Endothelial cell of umbilical vein (primary cell): ENCODE measurements at regions not wholly inside any gene's neighbourhood (a gene's known extent, or its start where the extent isn't known, plus 50 kb on each side); places are given as distances from the start of the nearest gene placed in this dataset.

Source experiments
- CTCF ChIP-seq, 2 donors: IDR thresholded peaks; 1 replicate in 1 of 2; 2 replicates in 1 of 2; pipeline ENCODE4 v1.5.1; 2011; ENCODE audit warnings: low read length in 2 of 2, mild to moderate bottlenecking in 2 of 2, moderate library complexity in 2 of 2, control low read depth in 1 of 2, inconsistent platforms in 1 of 2, low read depth in 1 of 2; ENCODE audit not compliant: insufficient read depth in 1 of 2; ENCODE audit errors: extremely low read depth in 1 of 2
- EZH2 ChIP-seq: IDR thresholded peaks from 2 replicates; pipeline ENCODE4 v1.6.1; 2012; ENCODE audit warnings: borderline replicate concordance, low read depth, mild to moderate bottlenecking, moderate library complexity, low read length, inconsistent platforms; ENCODE audit not compliant: severe bottlenecking
- FOS ChIP-seq: IDR thresholded peaks from 2 replicates; pipeline ENCODE4 v1.6.1; 2011; ENCODE audit warnings: mild to moderate bottlenecking, low read length, moderate library complexity, borderline replicate concordance; ENCODE audit not compliant: insufficient read depth
- POLR2A ChIP-seq: IDR thresholded peaks from 2 replicates; pipeline ENCODE4 v1.6.1; 2012; ENCODE audit warnings: low read depth, mild to moderate bottlenecking, control low read depth, low read length
- POLR2AphosphoS5 ChIP-seq: IDR thresholded peaks from 2 replicates; pipeline ENCODE4 v1.6.1; 2012; ENCODE audit warnings: low read depth, mild to moderate bottlenecking, control low read depth, low read length, moderate library complexity; ENCODE audit not compliant: insufficient read depth

GRCh38 chr6:84967965-84968364, 203.6 kb upstream of the TBX18 start:
- TF ChIP-seq EZH2 (no peak), POLR2AphosphoS5 (no peak), FOS (no peak), POLR2A (no peak), CTCF (IDR thresholded peaks at IDR 0.05; ENCODE audit: extremely low read depth in 1 of 2, insufficient read depth in 1 of 2, low read depth in 1 of 2, low read length in 2 of 2) (no peak)
